ENCODE measurements at regions not wholly inside any gene's neighbourhood (a gene's known extent, or its start where the extent isn't known, plus 50 kb on each side); places are given as distances from the start of the nearest gene placed in this dataset.

DNA sequence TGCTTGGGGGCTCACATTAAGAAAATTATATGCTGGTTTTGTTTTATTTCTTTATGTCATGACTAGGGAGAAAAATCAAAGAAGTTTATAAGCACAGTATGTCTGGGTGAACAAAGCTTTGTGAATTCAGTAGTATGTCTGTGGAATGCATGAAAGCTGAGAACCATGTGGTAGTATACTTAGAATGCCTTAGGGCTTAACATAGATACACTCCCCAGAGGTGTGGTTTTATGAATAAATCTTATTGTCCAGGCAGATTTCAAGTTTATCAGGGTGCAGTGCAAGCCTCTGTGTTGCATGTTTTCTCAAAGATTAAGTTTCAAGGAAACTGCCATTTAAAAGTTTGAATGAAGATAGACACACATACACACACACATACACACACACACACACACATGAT lies 620.5 kb downstream of the CDY2B start:
- H3K9me3 Mint-ChIP-seq: no peaks in the 10 kb centered on the region
- H3K27ac ChIP-seq (ENCODE audit: low read length): no peak overlapping the region
- H3K27me3 Mint-ChIP-seq: no peaks in the 10 kb centered on the region
- no peaks in the 10 kb centered on the region for H3K27me3 ChIP-seq (replicated peaks in 1 of 2; ENCODE audit: control insufficient read depth in 2 of 2, extremely low read depth in 1 of 2, insufficient read depth in 2 of 2, low read length in 1 of 2)
- no peak overlapping the region for H3K27ac Mint-ChIP-seq
- H3K4me3 ChIP-seq (ENCODE audit: control insufficient read depth in 1 of 2, extremely low read depth in 1 of 2, low read length in 1 of 2): no peak overlapping the region
- no peaks in the 10 kb centered on the region for H3K4me1 Mint-ChIP-seq
- H3K4me1 ChIP-seq (ENCODE audit: control insufficient read depth in 1 of 2, extremely low read depth in 1 of 2, insufficient read depth in 2 of 2, low read length in 2 of 2): no peaks in the 10 kb centered on the region
- H3K36me3 Mint-ChIP-seq: no peaks in the 10 kb centered on the region
- ATAC-seq (replicated peaks in 1 of 4): no peak
- ChIA-PET POLR2A (no interaction called here), CTCF (no interaction called here)
- no peaks in the 10 kb centered on the region for H3K9me3 ChIP-seq
- no peaks in the 10 kb centered on the region for H3K36me3 ChIP-seq (ENCODE audit: control insufficient read depth in 2 of 2, extremely low read depth in 1 of 2, insufficient read depth in 1 of 2, low read length in 1 of 2)
- DNase-seq: no peak
- no peak overlapping the region for H3K4me3 Mint-ChIP-seq

DNA sequence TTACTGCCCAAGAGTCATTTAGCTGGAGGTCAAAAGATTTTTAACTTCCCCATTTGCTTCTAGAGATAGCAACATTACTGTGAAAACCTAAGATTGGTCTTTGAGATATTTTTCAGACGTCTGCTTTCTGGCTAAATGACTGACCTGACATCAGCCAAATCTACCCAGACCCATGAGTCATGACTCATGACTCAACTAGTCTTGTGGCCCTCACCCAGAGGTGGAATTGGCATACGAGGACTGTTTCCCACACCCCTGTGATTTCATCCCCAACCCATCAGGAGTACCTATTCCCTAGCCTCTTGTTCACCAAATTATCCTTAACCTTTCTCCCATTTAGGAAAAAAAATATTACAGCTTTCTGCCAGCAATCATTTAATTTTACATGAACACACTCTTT lies 641.6 kb downstream of the CDY2B start:
- Histone ChIP-seq H3K36me3 (ENCODE audit: control insufficient read depth in 2 of 2, extremely low read depth in 1 of 2, insufficient read depth in 1 of 2, low read length in 1 of 2) (no peaks in the 10 kb centered on the region), H3K4me3 (ENCODE audit: control insufficient read depth in 1 of 2, extremely low read depth in 1 of 2, low read length in 1 of 2) (no peak overlapping the region), H3K9me3 (no peaks in the 10 kb centered on the region), H3K4me1 (ENCODE audit: control insufficient read depth in 1 of 2, extremely low read depth in 1 of 2, insufficient read depth in 2 of 2, low read length in 2 of 2) (no peaks in the 10 kb centered on the region), H3K27me3 (replicated peaks in 1 of 2; ENCODE audit: control insufficient read depth in 2 of 2, extremely low read depth in 1 of 2, insufficient read depth in 2 of 2, low read length in 1 of 2) (no peaks in the 10 kb centered on the region), H3K27ac (ENCODE audit: low read length) (no peak overlapping the region)
- Mint-ChIP-seq H3K27ac (no peak overlapping the region), H3K9me3 (peaks cover 0 to 14% (median 0%) of the 10 kb centered on the region in 3 donors), H3K4me1 (no peaks in the 10 kb centered on the region), H3K4me3 (no peak overlapping the region), H3K27me3 (no peaks in the 10 kb centered on the region), H3K36me3 (no peaks in the 10 kb centered on the region)
- no peak for DNase-seq
- ChIA-PET CTCF (no interaction called here), POLR2A (no interaction called here)
- WGBS (ENCODE audit: insufficient coverage): no CpG with 5 or more reads among the region's 2 CpGs
- no peak for ATAC-seq (replicated peaks in 1 of 4)

DNA sequence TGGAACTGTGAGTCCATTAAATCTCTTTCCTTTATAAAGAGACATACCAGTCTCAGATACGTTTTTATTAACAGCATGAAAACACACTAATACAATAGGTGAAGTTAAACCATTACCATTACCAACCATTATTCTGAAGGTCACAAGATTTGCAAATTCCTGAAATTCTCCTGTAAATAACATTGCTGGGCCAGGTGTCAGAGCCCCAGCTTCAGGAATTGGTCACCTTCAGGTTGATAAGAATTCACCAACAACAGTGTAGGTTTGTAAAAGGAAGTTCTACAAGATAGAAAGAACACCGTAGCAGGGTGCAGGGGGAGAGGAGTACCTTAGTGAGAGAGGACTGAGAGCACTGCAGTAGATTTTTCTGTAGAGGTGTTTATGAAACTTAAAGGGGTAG lies 644.3 kb downstream of the CDY2B start:
- Mint-ChIP-seq H3K9me3 (peaks cover 0 to 5% (median 0%) of the 10 kb centered on the region in 3 donors), H3K36me3 (no peaks in the 10 kb centered on the region), H3K4me3 (no peak overlapping the region), H3K27ac (no peak overlapping the region), H3K27me3 (no peaks in the 10 kb centered on the region), H3K4me1 (no peaks in the 10 kb centered on the region)
- no peak overlapping the region for H3K4me3 ChIP-seq (ENCODE audit: control insufficient read depth in 1 of 2, extremely low read depth in 1 of 2, low read length in 1 of 2)
- WGBS (ENCODE audit: insufficient coverage): no CpG with 5 or more reads among the region's 2 CpGs
- no peaks in the 10 kb centered on the region for H3K36me3 ChIP-seq (ENCODE audit: control insufficient read depth in 2 of 2, extremely low read depth in 1 of 2, insufficient read depth in 1 of 2, low read length in 1 of 2)
- ChIA-PET POLR2A (no interaction called here), CTCF (no interaction called here)
- no peaks in the 10 kb centered on the region for H3K4me1 ChIP-seq (ENCODE audit: control insufficient read depth in 1 of 2, extremely low read depth in 1 of 2, insufficient read depth in 2 of 2, low read length in 2 of 2)
- ATAC-seq (replicated peaks in 1 of 4): no peak
- no peak overlapping the region for H3K27ac ChIP-seq (ENCODE audit: low read length)
- DNase-seq: no peak
- no peaks in the 10 kb centered on the region for H3K27me3 ChIP-seq (replicated peaks in 1 of 2; ENCODE audit: control insufficient read depth in 2 of 2, extremely low read depth in 1 of 2, insufficient read depth in 2 of 2, low read length in 1 of 2)
- H3K9me3 ChIP-seq: no peaks in the 10 kb centered on the region

DNA sequence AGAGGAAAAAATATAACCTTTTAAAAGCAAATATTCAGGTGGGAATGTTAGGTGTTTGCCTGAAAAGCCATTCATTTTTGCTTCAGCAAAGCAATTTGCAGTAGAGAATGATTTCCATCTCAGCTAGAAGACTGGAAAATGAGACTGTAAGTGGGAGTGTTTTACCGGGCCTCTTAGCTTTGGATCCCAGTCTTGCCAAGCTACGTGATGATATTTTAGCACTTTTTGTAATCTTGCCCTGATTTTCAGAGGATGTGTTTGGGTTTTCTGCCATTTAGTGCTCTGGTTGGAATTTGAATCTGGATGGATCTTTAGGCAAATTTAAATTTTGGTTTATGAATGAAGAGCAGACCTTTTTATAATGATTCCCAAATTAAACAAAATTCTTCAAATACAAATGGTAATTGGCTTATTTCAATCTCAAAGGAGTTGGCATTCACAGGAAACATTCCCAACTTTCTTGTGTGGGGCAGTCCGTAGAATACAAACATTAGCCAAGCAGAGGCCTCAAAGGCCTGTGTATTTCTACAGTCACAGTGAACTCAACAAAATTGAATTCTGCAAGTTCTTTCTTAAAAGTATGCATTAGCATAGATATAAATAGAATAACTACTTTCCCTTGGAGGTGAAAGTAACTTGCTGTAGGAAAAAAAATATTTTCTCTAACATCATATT lies 646.4 kb downstream of the CDY2B start:
- Histone ChIP-seq H3K9me3 (no peaks in the 10 kb centered on the region), H3K4me1 (ENCODE audit: control insufficient read depth in 1 of 2, extremely low read depth in 1 of 2, insufficient read depth in 2 of 2, low read length in 2 of 2) (no peaks in the 10 kb centered on the region), H3K27me3 (replicated peaks in 1 of 2; ENCODE audit: control insufficient read depth in 2 of 2, extremely low read depth in 1 of 2, insufficient read depth in 2 of 2, low read length in 1 of 2) (no peaks in the 10 kb centered on the region), H3K4me3 (ENCODE audit: control insufficient read depth in 1 of 2, extremely low read depth in 1 of 2, low read length in 1 of 2) (no peak overlapping the region), H3K27ac (ENCODE audit: low read length) (no peak overlapping the region), H3K36me3 (ENCODE audit: control insufficient read depth in 2 of 2, extremely low read depth in 1 of 2, insufficient read depth in 1 of 2, low read length in 1 of 2) (no peaks in the 10 kb centered on the region)
- ATAC-seq (replicated peaks in 1 of 4): no peak
- ChIA-PET CTCF (no interaction called here), POLR2A (no interaction called here)
- Mint-ChIP-seq H3K4me1 (no peaks in the 10 kb centered on the region), H3K36me3 (no peaks in the 10 kb centered on the region), H3K4me3 (no peak overlapping the region), H3K27me3 (no peaks in the 10 kb centered on the region), H3K9me3 (no peaks in the 10 kb centered on the region), H3K27ac (no peak overlapping the region)
- no peak for DNase-seq
- 60% methylated on average over 1 of the region's 3 CpGs for WGBS (ENCODE audit: insufficient coverage)

DNA sequence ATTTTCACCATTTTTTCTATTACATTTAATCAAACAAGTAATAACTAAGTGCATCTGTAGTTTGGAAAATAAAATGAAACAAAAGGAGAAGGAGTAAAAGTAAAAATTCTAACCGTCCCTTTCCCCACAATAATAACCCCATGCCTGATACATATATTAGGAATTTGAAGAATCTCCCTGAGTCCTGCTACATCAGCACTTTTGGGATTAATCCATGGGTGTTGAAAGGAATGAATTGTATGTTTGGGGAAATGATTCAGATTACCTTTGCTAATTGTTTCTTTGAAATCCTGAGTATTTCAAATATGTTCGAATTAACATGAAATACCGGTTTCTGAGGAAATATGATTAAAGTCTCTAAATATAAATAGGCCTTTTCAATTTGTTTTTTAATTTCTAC lies 648.0 kb downstream of the CDY2B start:
- Histone ChIP-seq H3K36me3 (ENCODE audit: control insufficient read depth in 2 of 2, extremely low read depth in 1 of 2, insufficient read depth in 1 of 2, low read length in 1 of 2) (no peaks in the 10 kb centered on the region), H3K4me1 (ENCODE audit: control insufficient read depth in 1 of 2, extremely low read depth in 1 of 2, insufficient read depth in 2 of 2, low read length in 2 of 2) (no peaks in the 10 kb centered on the region), H3K27me3 (replicated peaks in 1 of 2; ENCODE audit: control insufficient read depth in 2 of 2, extremely low read depth in 1 of 2, insufficient read depth in 2 of 2, low read length in 1 of 2) (no peaks in the 10 kb centered on the region), H3K9me3 (no peaks in the 10 kb centered on the region), H3K27ac (ENCODE audit: low read length) (no peak overlapping the region), H3K4me3 (ENCODE audit: control insufficient read depth in 1 of 2, extremely low read depth in 1 of 2, low read length in 1 of 2) (no peak overlapping the region)
- no peak overlapping the region for H3K27ac Mint-ChIP-seq
- no peaks in the 10 kb centered on the region for H3K36me3 Mint-ChIP-seq
- no peak for DNase-seq
- ChIA-PET CTCF (no interaction called here), POLR2A (no interaction called here)
- H3K9me3 Mint-ChIP-seq: no peaks in the 10 kb centered on the region
- no peak for ATAC-seq (replicated peaks in 1 of 4)
- no peak overlapping the region for H3K4me3 Mint-ChIP-seq
- no peaks in the 10 kb centered on the region for H3K4me1 Mint-ChIP-seq
- no CpG with 5 or more reads among the region's 3 CpGs for WGBS (ENCODE audit: insufficient coverage)
- H3K27me3 Mint-ChIP-seq: no peaks in the 10 kb centered on the region

DNA sequence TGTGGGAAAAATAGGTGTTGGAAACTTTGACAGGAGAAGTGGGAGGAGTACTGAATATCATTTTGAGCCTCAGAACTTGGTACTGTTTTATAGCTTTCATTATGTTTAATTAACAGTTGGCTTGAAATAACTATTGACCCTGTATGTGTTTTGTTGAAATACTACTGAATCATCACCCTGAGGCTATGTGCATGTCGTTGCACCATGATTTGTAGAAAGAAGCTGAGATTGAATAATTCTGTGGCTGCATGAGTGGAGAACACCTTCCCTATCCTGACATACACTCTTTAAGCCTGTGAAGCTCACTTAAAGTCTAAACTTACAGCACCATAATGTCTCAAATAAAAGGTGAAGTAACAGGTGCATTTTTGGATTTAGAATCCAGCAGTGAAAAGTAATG lies 656.5 kb downstream of the CDY2B start:
- CTCF ChIA-PET: no interaction called here
- Histone ChIP-seq H3K9me3 (no peaks in the 10 kb centered on the region), H3K27ac (ENCODE audit: low read length) (no peak overlapping the region), H3K27me3 (replicated peaks in 1 of 2; ENCODE audit: control insufficient read depth in 2 of 2, extremely low read depth in 1 of 2, insufficient read depth in 2 of 2, low read length in 1 of 2) (no peaks in the 10 kb centered on the region), H3K4me1 (ENCODE audit: control insufficient read depth in 1 of 2, extremely low read depth in 1 of 2, insufficient read depth in 2 of 2, low read length in 2 of 2) (no peaks in the 10 kb centered on the region), H3K36me3 (ENCODE audit: control insufficient read depth in 2 of 2, extremely low read depth in 1 of 2, insufficient read depth in 1 of 2, low read length in 1 of 2) (no peaks in the 10 kb centered on the region), H3K4me3 (ENCODE audit: control insufficient read depth in 1 of 2, extremely low read depth in 1 of 2, low read length in 1 of 2) (no peak overlapping the region)
- POLR2A ChIA-PET: no interaction called here
- no peak for ATAC-seq (replicated peaks in 1 of 4)
- no peak overlapping the region for H3K4me3 Mint-ChIP-seq
- WGBS (ENCODE audit: insufficient coverage): no CpG with 5 or more reads among the region's 1 CpG
- no peaks in the 10 kb centered on the region for H3K36me3 Mint-ChIP-seq
- H3K27ac Mint-ChIP-seq: no peak overlapping the region
- DNase-seq: no peak
- no peaks in the 10 kb centered on the region for H3K4me1 Mint-ChIP-seq
- H3K9me3 Mint-ChIP-seq: peaks cover 0 to 8% (median 0%) of the 10 kb centered on the region in 3 donors
- H3K27me3 Mint-ChIP-seq: no peaks in the 10 kb centered on the region

DNA sequence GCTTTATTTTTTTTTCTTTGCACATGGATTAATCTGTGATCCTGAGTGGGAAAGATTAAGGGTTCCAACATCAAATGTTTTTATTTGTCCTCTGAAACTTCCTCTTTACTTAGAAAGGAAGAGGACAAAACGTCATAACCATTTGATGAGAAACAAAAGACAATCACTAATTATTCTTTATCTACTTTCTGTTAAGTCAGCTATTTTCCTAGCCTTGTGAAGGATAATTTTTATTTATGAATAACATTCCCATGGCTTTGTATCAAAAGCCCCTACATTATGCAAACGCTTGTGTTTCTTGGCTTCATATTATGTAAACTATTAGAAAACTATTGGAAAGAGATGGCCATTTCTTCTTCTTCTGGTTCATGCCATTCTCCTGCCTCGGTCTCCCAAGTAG lies 677.6 kb downstream of the CDY2B start:
- no peaks in the 10 kb centered on the region for H3K27me3 Mint-ChIP-seq
- no CpG with 5 or more reads among the region's 3 CpGs for WGBS (ENCODE audit: insufficient coverage)
- Histone ChIP-seq H3K4me1 (ENCODE audit: control insufficient read depth in 1 of 2, extremely low read depth in 1 of 2, insufficient read depth in 2 of 2, low read length in 2 of 2) (no peaks in the 10 kb centered on the region), H3K27ac (ENCODE audit: low read length) (no peak overlapping the region), H3K9me3 (no peaks in the 10 kb centered on the region), H3K4me3 (ENCODE audit: control insufficient read depth in 1 of 2, extremely low read depth in 1 of 2, low read length in 1 of 2) (no peak overlapping the region), H3K36me3 (ENCODE audit: control insufficient read depth in 2 of 2, extremely low read depth in 1 of 2, insufficient read depth in 1 of 2, low read length in 1 of 2) (no peaks in the 10 kb centered on the region), H3K27me3 (replicated peaks in 1 of 2; ENCODE audit: control insufficient read depth in 2 of 2, extremely low read depth in 1 of 2, insufficient read depth in 2 of 2, low read length in 1 of 2) (no peaks in the 10 kb centered on the region)
- H3K36me3 Mint-ChIP-seq: no peaks in the 10 kb centered on the region
- no peak overlapping the region for H3K27ac Mint-ChIP-seq
- no peak for ATAC-seq (replicated peaks in 1 of 4)
- H3K9me3 Mint-ChIP-seq: peaks cover 0 to 3% (median 0%) of the 10 kb centered on the region in 3 donors
- no peak for DNase-seq
- no peak overlapping the region for H3K4me3 Mint-ChIP-seq
- CTCF ChIA-PET: no interaction called here
- POLR2A ChIA-PET: no interaction called here
- H3K4me1 Mint-ChIP-seq: no peaks in the 10 kb centered on the region
